AG10803 (cell line): ENCODE measurements at regions not wholly inside any gene's neighbourhood (a gene's known extent, or its start where the extent isn't known, plus 50 kb on each side); places are given as distances from the start of the nearest gene placed in this dataset.

Source experiments
- DNase-seq: peaks from one replicate; pipeline ENCODE4 v3.0.0; 2010; ENCODE audit warnings: low read depth
- H3K4me3 ChIP-seq: 2 replicates; pipeline ENCODE4 v1.5.1; 2011; ENCODE audit warnings: mild to moderate bottlenecking, low read length, control low read depth
- TF ChIP-seq, protein P1 (sequence below): conservative IDR thresholded peaks from 2 replicates; pipeline ENCODE4 v1.5.1; 2011; ENCODE audit warnings: mild to moderate bottlenecking, low read length, control low read depth, inconsistent platforms

DNA sequence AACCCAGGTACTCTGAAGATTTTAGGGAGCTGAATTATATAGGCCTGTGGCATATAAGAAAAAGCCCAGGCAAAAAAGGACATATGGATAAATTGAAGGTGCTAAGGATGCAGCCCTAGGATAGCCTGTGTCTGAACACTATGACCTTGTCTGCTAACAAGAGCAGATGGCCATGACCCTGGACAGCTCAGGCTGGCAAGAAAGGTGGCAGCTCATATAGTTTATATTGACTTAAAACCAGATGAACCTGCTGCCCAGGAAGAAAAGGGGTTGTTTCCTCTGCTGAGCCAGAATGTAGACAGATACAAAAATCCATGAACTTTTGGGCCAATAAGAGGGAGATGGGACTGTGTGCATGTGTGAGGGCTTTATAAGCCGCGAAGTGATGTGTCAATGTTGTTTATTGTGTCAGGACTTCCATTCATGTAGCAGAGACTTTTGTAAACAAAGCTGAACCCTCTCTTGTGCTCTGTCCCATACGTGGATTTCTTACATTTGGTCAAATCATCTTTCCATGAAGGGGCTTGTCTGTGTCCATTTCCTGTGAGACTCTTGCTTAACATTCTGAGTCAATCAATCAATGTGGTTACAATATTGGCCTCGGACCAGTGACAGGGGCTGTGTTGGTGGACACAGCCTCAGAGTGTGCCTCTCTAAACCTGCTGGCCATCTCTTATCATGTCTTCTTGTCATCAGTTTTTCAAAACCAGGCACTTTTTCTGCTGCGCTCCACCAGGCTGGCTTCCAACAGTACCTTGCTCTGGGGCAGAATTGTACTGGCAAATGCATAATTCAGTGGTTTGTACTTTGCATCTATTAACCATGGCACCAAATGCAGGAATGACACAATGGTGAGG, 321.2 kb downstream of the WDR72 start:
- H3K4me3 ChIP-seq = no peak overlapping the region
- TF ChIP-seq, protein P1, sequence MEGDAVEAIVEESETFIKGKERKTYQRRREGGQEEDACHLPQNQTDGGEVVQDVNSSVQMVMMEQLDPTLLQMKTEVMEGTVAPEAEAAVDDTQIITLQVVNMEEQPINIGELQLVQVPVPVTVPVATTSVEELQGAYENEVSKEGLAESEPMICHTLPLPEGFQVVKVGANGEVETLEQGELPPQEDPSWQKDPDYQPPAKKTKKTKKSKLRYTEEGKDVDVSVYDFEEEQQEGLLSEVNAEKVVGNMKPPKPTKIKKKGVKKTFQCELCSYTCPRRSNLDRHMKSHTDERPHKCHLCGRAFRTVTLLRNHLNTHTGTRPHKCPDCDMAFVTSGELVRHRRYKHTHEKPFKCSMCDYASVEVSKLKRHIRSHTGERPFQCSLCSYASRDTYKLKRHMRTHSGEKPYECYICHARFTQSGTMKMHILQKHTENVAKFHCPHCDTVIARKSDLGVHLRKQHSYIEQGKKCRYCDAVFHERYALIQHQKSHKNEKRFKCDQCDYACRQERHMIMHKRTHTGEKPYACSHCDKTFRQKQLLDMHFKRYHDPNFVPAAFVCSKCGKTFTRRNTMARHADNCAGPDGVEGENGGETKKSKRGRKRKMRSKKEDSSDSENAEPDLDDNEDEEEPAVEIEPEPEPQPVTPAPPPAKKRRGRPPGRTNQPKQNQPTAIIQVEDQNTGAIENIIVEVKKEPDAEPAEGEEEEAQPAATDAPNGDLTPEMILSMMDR = no peak
- DNase-seq = no peak

DNA sequence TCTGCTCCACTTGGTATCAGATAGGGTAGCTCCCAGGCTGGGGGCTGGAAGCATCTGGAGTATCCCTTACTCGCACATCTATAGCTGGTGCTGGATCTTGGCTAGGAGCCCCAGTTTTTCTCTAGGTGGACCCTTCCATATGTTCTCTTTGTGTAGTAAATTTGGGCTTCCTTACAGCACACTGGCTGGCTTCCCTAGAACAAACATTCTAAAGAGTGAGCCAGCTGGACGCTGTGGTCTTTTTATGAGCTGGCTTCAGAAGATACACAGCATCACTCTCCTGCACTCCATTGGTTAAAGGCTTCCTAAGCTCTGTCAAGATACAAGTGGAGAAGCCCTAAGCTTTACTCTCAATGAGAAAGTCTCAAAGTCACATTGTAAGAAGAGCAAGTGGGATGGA, 322.1 kb downstream of the WDR72 start:
- DNase-seq = no peak
- TF ChIP-seq, protein P1 = no peak
- no peak overlapping the region for H3K4me3 ChIP-seq

DNA sequence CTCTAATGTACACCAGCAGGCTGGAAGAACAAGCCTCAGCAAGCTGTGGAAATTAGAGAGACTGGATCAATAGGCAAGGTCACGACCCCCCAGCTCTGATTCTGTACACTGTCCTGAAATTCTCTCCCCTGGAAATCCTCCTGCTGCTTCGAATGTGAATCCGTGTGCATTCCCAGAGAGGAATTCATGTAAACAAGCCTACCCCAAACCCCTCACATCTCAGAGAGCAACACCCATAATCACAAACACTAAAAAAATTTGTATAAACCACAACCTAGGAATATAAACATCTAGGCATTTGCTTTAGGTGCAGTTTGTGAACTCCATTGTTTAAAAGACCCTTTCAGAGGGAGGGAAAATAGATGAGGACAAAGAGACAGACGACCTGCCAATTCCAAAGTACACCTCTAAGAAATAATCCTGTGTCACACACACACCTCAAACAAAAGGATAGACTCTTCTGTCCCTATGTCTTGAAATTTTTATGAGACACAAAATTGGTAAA, 325.2 kb downstream of the WDR72 start:
- no peak overlapping the region for H3K4me3 ChIP-seq
- DNase-seq = no peak
- TF ChIP-seq, protein P1 = no peak

DNA sequence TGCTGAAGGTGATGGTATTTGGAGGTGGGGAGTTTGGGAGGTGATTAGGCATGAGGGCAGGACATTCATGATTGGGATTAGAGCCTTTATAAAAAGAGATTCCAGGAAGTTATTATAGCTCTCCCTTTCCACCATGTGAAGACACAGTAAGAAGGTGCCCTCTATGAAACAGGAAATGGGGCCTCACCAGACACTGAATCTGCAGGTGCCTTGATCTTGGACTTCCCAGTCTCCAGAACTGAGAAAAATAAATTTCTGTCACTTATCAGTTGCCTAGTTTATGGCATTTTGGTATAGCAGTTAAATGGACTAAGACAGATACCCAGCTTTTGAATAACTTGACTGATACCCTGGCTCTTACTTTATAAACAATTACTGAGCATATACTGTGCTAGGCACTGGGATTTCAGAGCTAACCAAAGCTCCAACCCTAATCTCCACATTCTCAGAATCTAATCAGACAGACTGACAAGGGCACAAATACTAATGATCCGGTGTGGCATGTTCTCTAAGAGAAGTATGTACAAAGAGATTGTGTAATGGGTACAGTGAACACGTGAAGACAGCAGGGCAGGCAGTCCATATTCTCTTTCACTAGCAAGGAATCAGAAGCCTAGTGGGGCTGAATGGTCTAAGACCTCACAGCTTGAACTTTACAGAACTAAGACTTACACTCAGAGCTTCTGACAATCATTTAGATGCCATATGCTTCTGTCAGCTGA, 343.1 kb downstream of the WDR72 start:
- TF ChIP-seq, protein P1 = no peak
- H3K4me3 ChIP-seq = no peak overlapping the region
- DNase-seq = no peak

DNA sequence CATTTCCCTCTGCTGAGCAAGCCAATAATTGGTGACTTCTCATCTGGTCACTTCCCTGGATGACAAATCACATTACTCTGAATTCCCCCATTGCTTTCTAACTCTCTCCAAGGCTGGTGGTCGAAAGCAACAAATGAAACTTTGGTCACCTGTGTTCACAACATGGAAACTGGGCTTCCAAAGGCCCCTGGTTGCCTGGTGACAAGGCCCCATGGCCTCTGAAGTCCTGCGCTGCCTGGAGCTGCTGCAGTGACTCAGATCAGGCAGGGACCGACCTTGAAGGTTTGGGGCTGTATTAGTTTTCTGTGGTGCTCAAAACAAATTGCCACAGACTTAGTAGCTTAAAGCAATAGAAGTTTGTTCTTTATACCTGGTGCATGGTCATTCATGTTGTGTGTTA, 345.3 kb downstream of the WDR72 start:
- no peak overlapping the region for H3K4me3 ChIP-seq
- DNase-seq = no peak
- TF ChIP-seq, protein P1 = no peak

DNA sequence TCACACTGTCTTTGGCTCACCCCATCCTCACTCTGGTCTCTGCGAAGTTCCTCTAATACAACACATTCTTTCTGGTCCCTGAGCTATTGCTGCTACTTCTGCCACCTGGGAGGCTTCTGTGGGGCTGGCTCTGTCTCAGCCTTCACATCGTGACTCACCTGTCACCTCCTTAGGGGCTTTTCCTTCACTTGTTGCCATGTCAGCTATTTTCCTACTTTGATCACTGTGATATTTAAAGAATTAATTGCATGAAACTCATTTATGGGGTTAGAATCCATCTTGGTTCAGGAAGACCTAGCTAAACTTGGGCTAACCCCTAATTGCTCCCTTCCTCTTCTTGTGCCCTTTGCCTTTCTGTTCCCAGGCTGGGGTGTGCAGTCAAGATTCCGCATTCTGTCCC, 346.9 kb downstream of the WDR72 start:
- no peak for DNase-seq
- TF ChIP-seq, protein P1 = no peak
- H3K4me3 ChIP-seq = no peak overlapping the region
